ENCODE measurements at regions not wholly inside any gene's neighbourhood (a gene's known extent, or its start where the extent isn't known, plus 50 kb on each side); places are given as distances from the start of the nearest gene placed in this dataset.
A peak's percentile ranks its signal among the peaks of the same experiment; 100 is the strongest.
"Not testable (repeated sequence)": the region's sequence is repeated elsewhere in the genome, so short reads cannot be mapped to it uniquely, and the experiment has no call there.

DNA sequence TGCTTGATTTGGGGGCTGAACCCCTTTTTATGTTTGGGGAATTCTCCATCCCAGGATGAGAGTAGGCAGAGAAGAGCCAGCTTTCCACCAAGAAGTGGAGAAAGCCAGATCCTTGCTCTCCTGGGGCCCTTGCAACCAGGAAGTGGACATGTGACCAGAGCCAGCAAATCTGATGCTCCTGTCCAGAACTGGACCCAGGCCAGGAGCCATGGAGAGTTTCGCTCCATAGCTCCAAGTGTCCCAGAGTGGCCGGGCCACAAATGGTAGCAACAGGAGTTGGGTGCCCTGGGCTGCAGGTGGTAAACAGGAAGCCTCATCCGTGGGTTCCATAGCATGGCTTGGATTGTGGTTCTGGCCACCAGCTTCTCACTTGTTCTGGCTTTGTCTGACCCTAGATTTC is 93.9 kb upstream of the CD82 start:
- no peak overlapping the region for H3K27ac ChIP-seq (replicated peaks)
- TF ChIP-seq, protein P1, sequence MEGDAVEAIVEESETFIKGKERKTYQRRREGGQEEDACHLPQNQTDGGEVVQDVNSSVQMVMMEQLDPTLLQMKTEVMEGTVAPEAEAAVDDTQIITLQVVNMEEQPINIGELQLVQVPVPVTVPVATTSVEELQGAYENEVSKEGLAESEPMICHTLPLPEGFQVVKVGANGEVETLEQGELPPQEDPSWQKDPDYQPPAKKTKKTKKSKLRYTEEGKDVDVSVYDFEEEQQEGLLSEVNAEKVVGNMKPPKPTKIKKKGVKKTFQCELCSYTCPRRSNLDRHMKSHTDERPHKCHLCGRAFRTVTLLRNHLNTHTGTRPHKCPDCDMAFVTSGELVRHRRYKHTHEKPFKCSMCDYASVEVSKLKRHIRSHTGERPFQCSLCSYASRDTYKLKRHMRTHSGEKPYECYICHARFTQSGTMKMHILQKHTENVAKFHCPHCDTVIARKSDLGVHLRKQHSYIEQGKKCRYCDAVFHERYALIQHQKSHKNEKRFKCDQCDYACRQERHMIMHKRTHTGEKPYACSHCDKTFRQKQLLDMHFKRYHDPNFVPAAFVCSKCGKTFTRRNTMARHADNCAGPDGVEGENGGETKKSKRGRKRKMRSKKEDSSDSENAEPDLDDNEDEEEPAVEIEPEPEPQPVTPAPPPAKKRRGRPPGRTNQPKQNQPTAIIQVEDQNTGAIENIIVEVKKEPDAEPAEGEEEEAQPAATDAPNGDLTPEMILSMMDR (IDR thresholded peaks at IDR 0.05; ENCODE audit: borderline replicate concordance) = no peak
- intact Hi-C loops (cut with micrococcal nuclease) = no loop called here
- H3K27me3 ChIP-seq (ENCODE audit: low read depth) = no peaks in the 10 kb centered on the region
- H3K4me3 ChIP-seq = no peak overlapping the region
- peaks cover 29% of the 10 kb centered on the region for H3K4me1 ChIP-seq
- no peak for DNase-seq
- no peaks in the 10 kb centered on the region for H3K9me3 ChIP-seq (replicated peaks)
- no peaks in the 10 kb centered on the region for H3K36me3 ChIP-seq

- H3K36me3 ChIP-seq = no peaks in the 10 kb centered on the region
- no peak overlapping the region for H3K27ac ChIP-seq (replicated peaks)
- no peak for DNase-seq
- H3K4me3 ChIP-seq = no peak overlapping the region
- H3K27me3 ChIP-seq (ENCODE audit: low read depth) = no peaks in the 10 kb centered on the region
- no peaks in the 10 kb centered on the region for H3K9me3 ChIP-seq (replicated peaks)
- TF ChIP-seq, protein P1 (IDR thresholded peaks at IDR 0.05; ENCODE audit: borderline replicate concordance) = no peak
- peaks cover 29% of the 10 kb centered on the region for H3K4me1 ChIP-seq
- intact Hi-C loops (cut with micrococcal nuclease) = no loop called here
Measured at GRCh38 chr11:44472916-44473315, 92.5 kb upstream of the CD82 start.

- Histone ChIP-seq H3K4me3 (no peak overlapping the region), H3K4me1 (peaks cover 25% of the 10 kb centered on the region), H3K36me3 (no peaks in the 10 kb centered on the region), H3K27me3 (ENCODE audit: low read depth) (no peaks in the 10 kb centered on the region), H3K9me3 (replicated peaks) (peaks cover 9% of the 10 kb centered on the region), H3K27ac (replicated peaks) (no peak overlapping the region)
- intact Hi-C loops (cut with micrococcal nuclease) = no loop called here
- DNase-seq = no peak
- TF ChIP-seq, protein P1 (IDR thresholded peaks at IDR 0.05; ENCODE audit: borderline replicate concordance) = no peak
Measured at GRCh38 chr11:44474702-44475101, 90.8 kb upstream of the CD82 start.

DNA sequence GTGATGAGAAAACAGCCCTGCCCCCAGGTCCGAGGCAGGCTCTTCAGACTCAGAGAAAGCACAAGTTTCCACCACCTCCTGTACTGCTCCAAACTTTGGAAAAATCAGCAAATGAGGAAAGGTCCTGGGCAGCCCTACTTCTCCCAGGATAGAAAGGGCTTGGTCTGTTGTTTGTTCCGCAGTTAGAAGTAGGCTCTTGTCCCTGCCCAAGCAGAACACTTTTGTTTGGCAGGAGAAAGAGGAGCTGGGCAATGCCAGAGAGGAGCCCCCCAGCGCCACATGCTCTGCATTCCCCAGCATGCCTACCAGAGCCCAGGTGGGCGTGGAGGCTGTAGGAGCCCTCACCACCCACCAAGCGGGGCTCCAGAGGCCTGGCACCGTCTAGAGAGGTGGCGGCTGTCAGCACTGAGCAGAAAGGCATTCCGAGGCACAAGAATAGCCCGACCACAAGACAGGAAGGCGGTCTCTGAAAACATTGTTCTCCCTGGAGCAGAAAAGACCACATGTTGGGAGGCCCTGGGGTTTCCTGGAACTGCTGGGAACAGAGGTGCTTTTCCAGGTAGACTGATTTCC is 90.3 kb upstream of the CD82 start:
- DNase-seq = no peak
- no peaks in the 10 kb centered on the region for H3K36me3 ChIP-seq

GRCh38 chr11:44482338-44482737 is 83.1 kb upstream of the CD82 start:
- H3K4me3 ChIP-seq; H3K4me1 ChIP-seq; H3K36me3 ChIP-seq; DNase-seq; H3K27me3 ChIP-seq (ENCODE audit: low read depth); intact Hi-C loops (cut with micrococcal nuclease); H3K27ac ChIP-seq (replicated peaks): not testable (repeated sequence)
- peaks cover 15% of the 10 kb centered on the region for H3K9me3 ChIP-seq (replicated peaks)

More for the DNA sequence above, 90.3 kb upstream of the CD82 start:
- H3K27me3 ChIP-seq (ENCODE audit: low read depth) = no peaks in the 10 kb centered on the region
- peak overlapping the region; percentile 33 for H3K27ac ChIP-seq (replicated peaks)
- H3K9me3 ChIP-seq (replicated peaks) = peaks cover 9% of the 10 kb centered on the region
- TF ChIP-seq, protein P1 (IDR thresholded peaks at IDR 0.05; ENCODE audit: borderline replicate concordance) = no peak
- H3K4me3 ChIP-seq = no peak overlapping the region
- intact Hi-C loops (cut with micrococcal nuclease) = no loop called here
- H3K4me1 ChIP-seq = peaks cover 25% of the 10 kb centered on the region

- H3K27me3 ChIP-seq (ENCODE audit: low read depth) = no peaks in the 10 kb centered on the region
- H3K4me1 ChIP-seq = no peaks in the 10 kb centered on the region
- no peak overlapping the region for H3K27ac ChIP-seq (replicated peaks)
- H3K36me3 ChIP-seq = no peaks in the 10 kb centered on the region
- no peak overlapping the region for H3K4me3 ChIP-seq
- no peak for DNase-seq
- TF ChIP-seq, protein P1 (IDR thresholded peaks at IDR 0.05; ENCODE audit: borderline replicate concordance) = peak; percentile 57
- peaks cover 9% of the 10 kb centered on the region for H3K9me3 ChIP-seq (replicated peaks)
- intact Hi-C loops (cut with micrococcal nuclease) = no loop called here
Measured at GRCh38 chr11:44483919-44484610, 81.4 kb upstream of the CD82 start.

All from left ventricle myocardium inferior (tissue), 1 donor.